Embryonic facial prominence (tissue), 1 donor: ENCODE measurements at regions not wholly inside any gene's neighbourhood (a gene's known extent, or its start where the extent isn't known, plus 50 kb on each side); places are given as distances from the start of the nearest gene placed in this dataset.
"Not testable (repeated sequence)": the region's sequence is repeated elsewhere in the genome, so short reads cannot be mapped to it uniquely, and the experiment has no call there.

Source experiments
- DNase-seq: peaks from one replicate; pipeline ENCODE4 v3.0.0-alpha.2; 2016; ENCODE audit errors: extremely low spot score

DNA sequence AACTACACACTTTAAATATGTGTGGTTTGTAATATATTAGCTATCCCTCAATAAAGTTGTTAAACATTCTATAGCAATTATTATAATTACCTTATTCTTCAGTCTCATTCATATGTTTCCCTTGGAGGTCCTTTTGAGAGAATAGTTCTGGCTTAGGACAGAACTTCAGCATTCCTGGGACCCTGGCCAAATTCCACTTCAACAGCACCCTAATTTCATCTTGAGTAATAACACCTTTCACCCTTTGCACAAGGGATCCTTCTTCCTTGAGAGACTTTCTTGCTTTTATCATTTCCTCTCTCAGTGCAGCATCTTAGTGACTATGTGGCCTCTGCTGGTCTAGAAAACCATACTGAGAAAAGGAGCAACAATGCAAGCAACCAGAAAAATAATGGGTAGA, 255.9 kb downstream of the C11orf87 start:
- no peak for DNase-seq

DNA sequence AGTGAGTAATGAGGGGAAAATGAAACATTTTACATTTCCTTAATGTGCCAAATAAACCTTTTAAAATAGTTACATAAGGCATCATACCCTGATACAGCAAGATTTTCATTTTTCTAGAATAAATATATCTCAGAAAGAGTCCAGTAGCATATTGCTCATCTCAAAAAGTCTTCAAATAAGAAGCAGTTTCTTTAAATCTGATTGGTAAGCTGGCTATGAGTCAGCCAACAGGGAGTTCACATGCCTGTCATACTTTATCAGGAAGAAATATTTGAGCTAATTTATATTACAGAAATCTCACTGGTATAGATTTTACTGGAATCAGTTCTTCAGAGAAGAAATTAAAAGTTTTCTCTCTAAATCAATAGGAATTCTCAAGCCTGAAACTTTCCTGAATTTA, 258.1 kb downstream of the C11orf87 start:
- DNase-seq, result no peak

DNA sequence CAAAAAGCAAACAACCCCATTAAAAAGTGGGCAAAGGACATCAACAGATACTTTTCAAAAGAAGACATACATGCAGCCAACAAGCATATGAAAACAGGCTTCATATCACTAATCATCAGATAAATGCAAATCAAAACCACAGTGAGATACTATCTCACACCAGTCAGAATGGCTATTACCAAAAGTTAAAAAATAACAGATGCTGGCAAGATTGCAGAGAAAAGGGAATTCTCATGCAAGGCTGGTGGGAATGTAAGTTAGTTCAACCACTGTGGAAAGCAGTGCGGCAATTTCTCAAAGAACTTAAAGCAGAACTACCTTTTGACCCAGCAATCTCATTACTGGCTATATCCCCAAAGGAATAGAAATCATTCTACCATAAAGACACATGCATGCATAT, 260.8 kb downstream of the C11orf87 start:
- DNase-seq, result not testable (repeated sequence)

DNA sequence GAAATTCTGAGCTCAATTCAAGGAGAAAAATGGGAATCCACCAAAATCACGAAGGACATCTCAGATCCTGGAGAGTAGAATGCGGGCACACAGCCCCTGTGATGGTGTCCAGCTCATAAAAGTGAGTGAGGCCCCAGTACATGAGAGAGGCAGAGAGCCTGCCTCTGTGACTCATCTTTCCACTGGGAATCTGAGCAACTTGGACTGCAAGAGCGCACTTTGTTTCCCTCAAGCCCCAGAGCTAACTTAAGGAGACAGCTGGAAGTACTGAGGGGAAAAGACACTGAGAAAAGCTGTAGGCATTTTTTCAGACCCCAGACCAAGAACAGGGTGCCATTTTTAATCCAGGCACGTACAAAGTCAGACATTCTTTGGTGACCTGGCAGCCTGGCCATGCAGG, 273.7 kb downstream of the C11orf87 start:
- DNase-seq, result no peak

DNA sequence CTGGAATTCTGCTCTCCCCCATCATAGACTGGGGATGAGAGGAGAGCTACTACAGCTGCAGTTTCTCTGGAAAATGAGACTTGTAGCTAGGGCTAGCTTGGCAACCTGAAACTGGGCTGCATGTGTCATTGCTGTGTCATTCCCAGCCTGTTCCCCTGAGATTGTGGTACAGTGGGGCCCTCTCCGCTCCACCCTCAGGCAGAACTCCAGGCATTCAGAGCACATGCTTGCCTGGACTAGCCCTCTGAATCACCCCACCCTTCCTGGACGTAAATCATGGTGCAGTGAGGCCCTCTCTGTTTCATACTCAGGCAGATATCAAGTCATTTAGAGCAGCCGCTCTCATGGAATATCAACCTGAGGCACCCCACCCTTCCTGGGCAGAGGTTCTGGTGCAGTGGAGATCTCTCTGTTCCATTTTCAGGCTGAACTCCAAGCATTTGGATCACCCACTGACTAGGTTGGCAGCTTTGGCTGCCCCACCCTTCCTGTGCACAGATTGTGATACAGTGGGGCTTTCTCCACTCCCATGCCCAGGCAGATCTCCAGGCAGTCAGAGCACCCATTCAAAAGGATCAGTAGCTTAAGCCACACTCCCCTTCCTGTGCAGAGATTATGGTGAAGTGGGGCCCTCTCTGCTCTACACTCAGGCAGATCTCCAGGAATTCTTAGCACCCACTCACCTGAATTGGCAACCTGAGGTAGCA, 274.4 kb downstream of the C11orf87 start:
- DNase-seq, result no peak

DNA sequence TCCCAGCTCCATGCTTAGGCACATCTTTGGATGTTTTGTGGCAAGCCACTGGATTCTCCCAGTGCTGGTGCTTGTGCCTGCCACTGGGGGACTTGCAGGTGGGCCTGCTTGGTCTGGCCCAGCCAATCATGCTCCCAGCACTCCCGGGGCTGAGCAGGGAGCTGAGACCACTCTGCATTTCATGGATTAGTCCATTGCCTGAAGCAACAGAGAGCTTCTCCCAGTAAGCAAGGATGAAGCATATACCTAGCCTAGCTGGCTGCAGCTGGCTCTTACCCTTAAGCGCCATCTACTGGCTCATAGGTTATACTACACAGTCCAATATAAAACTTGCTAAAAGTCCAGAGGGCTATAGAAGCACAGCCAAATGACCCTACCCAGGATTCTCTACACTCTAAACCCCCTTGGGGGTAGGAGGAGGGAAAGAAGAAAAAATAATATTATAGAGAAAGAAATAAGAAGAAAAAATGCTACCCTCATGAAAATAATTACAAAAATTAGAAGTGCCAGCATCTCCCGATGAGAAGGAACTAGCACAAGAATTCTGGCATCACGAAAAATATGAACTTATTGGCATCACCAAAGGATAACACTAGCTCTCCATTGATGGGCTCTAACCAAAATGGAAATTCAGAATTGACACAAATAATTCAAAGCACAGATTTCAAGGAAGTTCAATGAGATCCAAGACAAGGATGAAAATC, 275.3 kb downstream of the C11orf87 start:
- no peak for DNase-seq

DNA sequence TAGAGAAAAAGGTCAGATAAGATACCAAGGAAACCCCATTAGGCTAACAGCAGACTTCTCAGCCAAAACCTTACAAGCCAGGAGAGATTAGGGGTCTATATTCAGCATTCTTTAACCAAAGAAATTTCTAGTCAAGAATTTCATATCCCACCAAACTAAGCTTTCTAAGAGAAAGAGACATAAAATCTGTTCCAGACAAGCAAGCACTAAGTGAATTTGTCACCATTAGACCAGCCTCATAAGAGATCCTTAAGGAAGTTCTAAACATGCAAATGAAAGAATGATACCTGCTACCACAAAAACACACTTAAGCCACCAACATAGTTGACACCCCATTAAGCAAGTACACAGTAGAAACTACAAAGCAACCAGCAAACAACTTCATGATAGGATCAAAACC, 276.2 kb downstream of the C11orf87 start:
- DNase-seq, result no peak

DNA sequence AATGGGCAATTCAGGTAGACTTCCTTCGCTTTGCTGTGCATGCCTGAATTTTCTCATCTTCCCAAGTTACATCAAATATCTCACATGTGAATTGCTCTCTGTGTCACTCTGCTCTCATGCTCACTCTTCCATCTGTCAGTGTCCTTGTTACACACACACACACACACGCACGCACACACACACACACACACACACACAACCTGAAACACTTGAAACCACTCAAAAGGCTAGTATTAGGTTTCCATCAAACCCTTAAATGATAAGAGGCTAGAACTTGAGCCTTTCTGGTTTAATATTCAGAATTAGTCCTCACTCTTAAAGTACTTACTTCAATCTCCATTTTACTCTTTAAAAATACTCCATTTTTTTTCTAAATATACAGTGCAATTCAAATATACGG, 282.4 kb downstream of the C11orf87 start:
- no peak for DNase-seq

DNA sequence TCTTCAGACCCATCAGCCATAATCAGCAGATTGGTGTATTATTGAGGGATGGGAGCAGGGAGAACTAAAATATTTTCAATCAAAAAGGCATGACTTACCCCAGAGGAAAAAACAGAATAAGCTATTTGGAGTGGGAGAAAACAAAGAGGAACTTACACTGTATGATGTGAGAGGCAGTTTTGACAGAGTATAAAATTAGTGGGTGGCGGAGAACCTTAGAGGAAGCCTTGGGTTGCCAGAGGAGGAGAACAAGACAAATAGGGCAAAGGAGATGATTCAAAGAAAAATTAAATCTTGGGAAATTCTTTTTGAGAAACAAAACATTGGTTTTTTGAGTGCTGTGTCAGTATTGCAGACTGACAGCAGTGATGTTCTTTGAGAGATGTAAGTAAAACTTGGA, 285.0 kb downstream of the C11orf87 start:
- DNase-seq, result no peak

DNA sequence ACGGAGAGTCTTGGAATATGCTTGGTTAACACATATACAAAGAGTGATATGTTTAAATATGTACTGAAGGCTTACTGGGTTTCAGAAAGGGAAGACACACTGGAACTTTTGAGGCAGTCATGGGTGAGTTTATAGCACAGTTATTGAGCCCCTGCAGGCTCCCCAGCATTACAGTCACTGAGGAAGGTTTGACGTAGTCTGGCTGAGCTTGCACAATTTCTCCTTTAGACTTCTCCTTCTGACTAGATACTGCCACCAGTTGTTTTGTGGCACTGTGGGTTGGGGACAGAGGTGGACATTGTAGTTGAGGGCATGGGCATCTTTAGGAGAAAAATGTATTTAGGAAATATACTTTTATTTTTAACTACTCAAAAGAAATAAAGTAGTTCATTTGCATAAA, 285.4 kb downstream of the C11orf87 start:
- no peak for DNase-seq

DNA sequence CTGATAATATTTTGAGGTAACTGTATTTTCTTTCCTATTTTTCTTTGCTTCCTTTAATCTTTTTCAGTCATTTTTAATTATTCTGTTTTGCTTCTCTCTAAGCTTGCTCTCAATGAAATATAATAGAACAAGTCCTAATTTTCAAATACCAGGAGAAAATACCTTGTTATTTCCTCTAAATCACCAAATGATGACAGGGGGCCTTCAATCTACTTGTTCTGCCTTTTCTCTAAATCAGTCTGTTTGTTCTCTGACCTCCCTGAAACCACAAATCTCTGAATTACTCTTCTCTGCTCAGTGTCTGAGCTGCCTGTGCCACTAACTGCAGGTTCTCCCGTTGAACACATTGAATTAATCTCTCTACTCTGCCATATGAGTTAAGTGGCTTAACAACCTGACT, 286.2 kb downstream of the C11orf87 start:
- DNase-seq, result no peak

DNA sequence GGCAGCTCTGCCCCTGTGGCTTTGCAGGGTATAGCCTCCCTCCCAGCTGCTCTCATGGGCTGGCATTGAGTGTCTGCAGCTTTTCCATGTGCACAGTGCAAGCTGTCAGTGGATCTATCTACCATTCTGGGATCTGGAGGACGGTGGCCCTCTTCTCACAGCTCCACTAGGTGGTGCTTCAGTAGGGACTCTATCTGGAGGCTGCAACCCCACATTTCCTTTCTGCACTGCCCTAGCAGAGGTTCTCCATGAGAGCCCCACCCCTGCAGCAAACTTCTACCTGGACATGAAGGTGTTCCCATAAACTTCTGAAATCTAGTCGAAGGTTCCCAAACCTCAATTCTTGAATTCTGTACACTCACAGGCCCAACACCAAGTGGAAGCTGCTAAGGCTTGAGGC, 292.5 kb downstream of the C11orf87 start:
- DNase-seq, result not testable (repeated sequence)

DNA sequence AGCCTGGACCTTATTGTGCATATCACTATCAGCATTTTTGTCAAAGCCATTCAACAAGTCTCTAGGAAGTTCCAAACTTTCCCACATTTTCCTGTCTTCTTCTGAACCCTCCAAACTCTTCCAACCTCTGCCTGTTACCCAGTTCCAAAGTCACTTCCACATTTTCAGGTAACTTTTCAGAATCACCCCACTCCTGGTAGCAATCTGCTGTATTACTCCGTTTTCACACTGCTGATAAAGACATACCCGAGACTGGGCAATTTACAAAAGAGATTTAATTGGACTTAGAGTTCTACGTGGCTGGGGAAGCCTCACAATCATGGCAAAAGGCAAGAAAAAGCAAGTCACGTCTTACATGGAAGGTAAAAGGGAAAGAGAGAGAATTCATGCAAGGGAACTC, 293.4 kb downstream of the C11orf87 start:
- DNase-seq, result not testable (repeated sequence)

DNA sequence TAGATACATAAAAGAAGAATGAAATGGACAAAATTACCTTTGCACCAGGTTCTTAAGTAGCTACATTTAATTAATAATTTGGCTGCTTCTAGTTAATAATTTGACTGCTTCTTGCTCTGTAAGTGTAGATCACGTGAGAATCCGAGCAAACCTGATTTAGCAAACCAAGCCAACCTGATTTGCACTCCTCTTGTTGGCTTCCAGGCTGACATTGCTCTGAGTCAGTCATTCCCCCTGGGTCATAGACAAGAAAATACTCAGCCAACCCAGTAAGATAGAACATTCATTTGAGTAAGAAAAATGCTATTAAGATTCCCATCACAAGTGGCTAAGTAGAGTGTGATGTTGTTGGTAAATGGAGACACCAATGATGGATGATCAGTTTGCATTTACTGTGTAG, 304.1 kb downstream of the C11orf87 start:
- no peak for DNase-seq

DNA sequence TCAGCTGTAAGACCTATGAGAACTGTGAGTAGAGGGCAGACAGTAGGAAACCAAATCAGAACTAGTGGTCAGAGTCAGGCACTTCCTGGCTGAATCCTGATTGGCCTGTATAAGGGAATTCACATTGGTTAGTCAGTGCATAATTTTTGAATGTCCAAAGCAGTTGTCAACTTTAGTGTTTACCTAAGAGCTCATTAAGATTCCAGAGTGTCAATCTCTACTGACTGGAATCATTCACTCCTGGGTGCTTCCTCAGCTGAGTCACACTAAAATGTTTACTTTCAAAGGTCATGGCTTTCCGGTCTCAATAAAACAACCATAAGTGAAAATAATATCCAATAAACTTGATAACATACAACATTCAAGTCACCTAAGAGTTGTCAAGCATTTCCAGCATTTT, 306.1 kb downstream of the C11orf87 start:
- no peak for DNase-seq

DNA sequence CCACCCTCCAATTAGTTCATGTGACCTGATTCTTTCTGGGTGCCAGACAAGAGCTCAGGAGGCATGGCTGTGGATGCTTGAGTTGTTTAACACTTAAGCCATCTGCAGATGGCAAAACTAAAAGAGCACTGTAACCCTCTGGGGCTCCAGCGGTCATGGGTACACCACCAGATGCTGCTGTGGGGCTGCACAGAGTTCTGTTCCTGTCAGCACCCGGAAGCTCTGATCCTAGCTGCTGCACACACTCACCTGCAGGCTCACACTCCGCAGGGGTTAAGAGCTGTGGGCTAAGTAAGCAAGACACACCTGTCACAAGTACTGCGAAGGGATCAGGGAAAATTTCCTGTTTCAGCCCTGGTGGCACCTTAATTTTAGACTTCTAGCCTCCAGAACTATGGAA, 307.8 kb downstream of the C11orf87 start:
- DNase-seq, result no peak

DNA sequence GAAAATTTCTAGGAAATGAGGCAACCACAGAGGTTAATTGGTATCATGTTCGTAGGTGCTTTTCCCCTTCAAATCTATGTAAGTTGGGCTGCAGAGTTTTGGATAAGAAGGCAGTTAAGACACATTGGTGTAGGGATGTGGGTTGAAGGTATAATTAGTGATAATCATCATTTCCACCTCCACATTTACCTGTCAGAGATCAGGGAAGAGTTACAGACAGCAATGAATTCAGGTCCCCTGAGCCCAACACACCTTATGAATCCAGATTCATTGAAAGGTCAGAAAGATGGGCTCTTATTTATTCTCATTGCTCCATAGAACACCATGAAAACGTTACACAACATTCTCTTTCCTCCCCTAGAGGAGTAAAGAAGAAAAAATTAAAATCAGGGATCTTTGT, 308.7 kb downstream of the C11orf87 start:
- no peak for DNase-seq

DNA sequence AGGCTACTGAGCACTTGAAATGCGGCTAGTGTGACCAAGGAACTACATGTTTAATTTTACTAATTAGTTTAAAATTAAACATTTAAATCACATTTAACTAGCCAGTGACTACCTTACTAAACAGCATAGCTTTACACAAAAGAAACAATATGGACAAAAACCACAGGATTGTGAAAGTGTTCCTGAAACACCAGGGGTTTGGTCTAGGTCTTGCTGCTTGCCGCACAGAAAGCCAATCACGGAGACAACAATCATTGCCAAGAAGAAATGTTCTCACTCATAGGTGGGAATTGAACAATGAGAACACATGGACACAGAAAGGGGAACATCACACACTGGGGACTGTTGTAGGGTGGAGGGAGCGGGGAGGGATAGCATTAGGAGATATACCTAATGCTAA, 309.5 kb downstream of the C11orf87 start:
- DNase-seq, result no peak

DNA sequence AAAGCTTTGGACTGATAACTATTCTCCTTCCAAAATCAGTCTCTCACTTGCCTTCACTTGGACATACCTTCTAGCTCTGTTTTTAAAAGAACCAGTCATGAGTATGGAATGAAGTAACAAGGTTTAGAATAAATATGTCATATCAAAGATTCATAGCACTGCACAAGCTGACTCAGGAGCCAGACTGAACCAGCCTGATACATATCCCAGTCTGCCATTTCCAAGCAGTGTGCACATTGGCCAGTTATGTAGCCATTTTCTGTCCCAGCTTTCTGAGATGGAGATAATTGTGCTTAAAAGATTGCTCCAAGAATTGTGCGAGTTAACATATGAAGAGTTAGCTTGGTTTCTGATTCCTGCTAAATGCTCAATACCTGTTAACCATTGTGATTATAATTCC, 311.3 kb downstream of the C11orf87 start:
- DNase-seq, result no peak

DNA sequence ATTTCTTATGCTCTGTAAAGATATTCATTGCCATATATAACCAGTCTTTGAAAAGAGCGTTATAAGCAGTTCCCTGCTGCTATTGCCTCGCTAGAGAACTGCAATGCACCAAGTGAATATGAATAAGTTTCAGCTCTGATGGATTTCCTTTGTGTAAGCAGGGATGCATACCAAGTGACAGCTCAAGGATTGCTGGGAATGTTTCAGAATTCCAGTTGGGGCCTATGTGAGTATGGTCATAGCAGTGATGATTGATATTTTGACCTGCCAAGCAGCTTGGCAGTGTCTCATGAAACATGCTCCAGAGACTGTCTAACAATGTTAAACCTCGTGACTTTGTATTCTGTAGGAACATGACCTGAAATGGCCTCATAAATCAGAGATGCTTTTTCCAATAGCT, 312.6 kb downstream of the C11orf87 start:
- DNase-seq, result no peak

DNA sequence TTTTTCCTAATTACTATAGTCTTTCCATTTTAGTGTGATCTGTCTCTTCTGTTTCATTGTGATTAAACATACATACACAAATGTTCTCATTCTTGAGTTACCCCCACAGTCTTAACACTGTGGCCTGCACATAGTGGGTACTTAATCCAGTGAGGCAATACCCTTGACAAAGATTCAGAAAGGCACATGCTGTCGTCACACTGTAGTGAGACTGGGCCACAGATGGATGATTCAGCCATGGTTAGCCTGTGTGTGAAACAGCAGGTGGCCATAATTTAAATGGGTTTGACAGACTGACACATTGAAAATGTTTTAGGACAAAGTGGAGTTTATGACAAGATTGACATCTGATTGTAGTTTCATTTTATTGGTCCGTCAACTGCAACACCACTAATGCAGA, 313.1 kb downstream of the C11orf87 start:
- no peak for DNase-seq

DNA sequence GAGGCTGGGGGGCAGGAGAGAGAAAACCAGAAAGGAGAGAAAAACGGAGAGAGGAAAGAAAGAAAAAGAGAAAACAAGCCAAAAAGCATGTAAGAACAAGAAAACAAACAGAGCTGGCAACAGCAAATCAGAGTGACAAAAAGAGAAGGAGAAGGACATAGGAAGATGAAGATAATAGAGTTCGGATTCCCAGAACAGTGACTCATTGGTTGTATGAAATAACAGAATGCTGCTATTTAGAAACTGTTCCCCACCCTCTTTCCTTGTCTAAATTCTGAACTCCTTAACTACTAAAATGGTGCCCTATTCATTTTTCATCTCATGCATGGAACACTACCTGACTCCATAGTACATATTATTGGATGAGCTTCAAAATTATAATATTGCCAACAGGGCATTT, 317.4 kb downstream of the C11orf87 start:
- no peak for DNase-seq

DNA sequence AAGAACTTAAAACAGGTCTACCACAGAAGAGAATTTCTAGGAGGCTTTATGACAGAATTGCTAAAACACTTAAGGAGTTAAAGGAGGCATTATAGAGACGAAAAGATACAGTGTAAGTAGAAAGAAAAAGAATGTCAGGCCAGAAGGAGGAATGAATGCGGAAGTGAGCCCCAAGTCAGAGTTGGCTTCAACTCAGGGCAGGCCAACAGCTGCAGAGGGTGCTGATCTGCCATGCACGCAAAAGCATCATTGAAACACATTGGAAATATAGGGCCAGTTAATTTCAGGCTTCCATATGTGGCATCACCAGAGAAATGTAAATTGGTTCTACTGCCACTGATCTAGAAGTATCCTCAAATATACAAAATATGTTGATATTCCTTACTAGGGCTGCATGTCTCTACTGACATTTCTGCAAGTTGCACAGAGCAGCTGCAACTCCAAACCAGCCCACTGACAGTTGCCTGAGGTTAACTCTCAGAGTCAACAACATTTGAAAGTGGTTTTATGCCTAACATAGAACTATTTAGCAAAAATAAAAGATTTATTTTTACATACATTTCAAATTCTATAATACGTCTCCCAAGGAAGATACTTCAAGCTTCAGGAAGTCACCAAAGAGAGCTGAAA, 324.1 kb downstream of the C11orf87 start:
- DNase-seq, result no peak
